Upper lobe of left lung (tissue), 4 donors: ENCODE measurements at regions not wholly inside any gene's neighbourhood (a gene's known extent, or its start where the extent isn't known, plus 50 kb on each side); places are given as distances from the start of the nearest gene placed in this dataset.

ENCODE experiments used
- CTCF ChIP-seq, 6 experiments: fragments of 450-650 bp in 4 of 6; fragments of 200-600 bp in 2 of 6; sonication (generic) in 2 of 6; IDR thresholded peaks; one replicate each; pipeline ENCODE4 v1.5.1; 2016 to 2019; ENCODE audit warnings: antibody characterized with exemption in 6 of 6
- EP300 ChIP-seq, 4 donors: sonication (generic); formaldehyde crosslinking; IDR thresholded peaks; one replicate each; pipeline ENCODE4 v1.5.1; 2017; ENCODE audit warnings: antibody characterized with exemption in 4 of 4, control low read depth in 2 of 4
- POLR2A ChIP-seq, 4 donors: fragments of 450-650 bp; IDR thresholded peaks; one replicate each; pipeline ENCODE4 v1.5.1; 2016 to 2017; ENCODE audit warnings: antibody characterized with exemption in 4 of 4, mild to moderate bottlenecking in 2 of 4

- TF ChIP-seq EP300 (IDR thresholded peaks at IDR 0.05) (no peak), CTCF (IDR thresholded peaks at IDR 0.05) (no peak), POLR2A (IDR thresholded peaks at IDR 0.05) (no peak)
Observed at GRCh38 chr13:99129951-99130350, 70.7 kb upstream of the UBAC2 start.
